ENCODE measurements at regions not wholly inside any gene's neighbourhood (a gene's known extent, or its start where the extent isn't known, plus 50 kb on each side); places are given as distances from the start of the nearest gene placed in this dataset.
A peak's percentile ranks its signal among the peaks of the same experiment; 100 is the strongest.

DNA sequence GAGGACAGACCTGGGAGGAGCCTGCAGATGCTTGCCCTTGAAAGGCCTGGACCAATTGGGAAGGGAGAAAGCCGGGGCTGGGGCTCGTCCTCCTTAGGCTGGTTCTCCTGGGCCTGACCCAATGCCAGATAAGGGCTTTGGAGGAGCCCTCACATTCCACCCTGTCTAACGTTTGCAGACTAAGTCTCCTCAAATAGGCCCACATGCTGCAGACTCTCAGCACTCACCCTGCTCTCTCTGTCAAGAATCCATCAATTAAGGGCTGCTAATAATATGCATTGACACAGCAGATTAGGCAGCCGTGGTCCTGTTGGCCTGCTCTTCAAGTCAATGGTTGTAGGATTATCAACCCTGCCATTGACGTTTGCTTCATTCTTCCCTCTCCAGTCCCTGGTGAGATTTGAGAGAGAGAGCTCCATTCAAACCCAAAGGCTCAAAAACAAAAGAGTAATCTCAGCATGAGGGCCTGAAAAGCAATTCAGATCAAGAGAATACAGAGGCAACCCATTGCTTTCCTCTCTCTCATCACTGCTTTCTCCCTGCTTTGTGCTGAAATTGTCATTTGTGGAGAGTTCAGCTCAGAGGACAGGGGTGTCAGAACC lies 167.6 kb downstream of the INSIG2 start:
- DNase-seq, result no peak

DNA sequence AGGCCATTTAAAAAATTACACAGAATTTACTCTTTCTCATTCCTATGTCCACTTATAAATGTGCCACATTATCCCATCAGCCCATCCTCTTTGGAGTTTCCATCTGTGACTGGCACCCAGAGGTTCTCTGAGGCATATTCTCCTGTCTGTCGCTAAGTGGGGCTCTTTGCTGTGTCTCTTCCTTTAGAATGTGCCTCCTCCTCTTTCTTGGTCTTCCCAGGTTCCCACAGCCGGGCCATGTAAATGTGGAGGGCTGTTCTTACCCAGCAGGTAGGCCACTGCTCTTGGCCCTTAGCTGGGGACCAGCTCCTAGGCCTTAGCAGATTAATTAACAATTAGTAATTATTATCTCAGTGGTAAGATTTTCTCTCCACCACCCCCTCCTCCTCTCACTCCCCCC lies 167.0 kb downstream of the INSIG2 start:
- DNase-seq, result no peak

DNA sequence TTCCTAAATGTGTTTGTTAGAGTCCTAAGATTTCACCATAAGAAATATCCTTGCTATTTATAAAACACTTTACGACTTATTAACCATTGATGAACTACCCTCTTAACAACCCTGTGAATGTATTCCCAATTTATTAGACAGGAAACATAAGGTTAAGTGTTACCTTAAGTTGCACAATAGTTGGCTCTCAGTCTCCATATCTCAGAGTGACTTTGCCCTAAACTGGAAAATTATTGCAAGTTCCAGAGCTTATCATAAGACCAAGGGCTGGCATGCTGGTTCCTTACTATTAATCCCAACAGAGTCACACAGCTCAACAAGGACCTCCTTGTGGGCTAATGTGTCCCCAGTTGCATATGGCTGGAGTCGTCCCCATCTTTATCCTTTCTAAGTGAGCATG lies 165.8 kb downstream of the INSIG2 start:
- no peak for DNase-seq

DNA sequence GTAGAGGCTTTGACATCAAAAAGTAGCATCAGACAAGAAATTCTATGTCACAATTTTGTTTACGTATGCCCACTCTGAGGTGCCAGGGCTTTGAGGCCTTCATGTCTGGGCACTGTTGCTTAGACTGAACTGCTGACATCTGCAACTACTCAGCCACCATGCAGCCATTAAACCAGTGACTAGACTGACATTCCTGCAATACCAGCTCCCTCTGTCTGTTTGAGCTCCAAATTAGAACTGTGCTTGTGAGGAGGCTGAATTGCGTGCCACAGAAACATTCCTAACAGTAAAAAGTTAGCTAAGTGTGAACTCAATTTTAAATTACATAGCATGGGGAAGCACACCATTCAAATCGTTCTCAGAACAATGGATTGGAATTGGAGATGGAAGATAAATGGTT lies 163.2 kb downstream of the INSIG2 start:
- no peak for DNase-seq

DNA sequence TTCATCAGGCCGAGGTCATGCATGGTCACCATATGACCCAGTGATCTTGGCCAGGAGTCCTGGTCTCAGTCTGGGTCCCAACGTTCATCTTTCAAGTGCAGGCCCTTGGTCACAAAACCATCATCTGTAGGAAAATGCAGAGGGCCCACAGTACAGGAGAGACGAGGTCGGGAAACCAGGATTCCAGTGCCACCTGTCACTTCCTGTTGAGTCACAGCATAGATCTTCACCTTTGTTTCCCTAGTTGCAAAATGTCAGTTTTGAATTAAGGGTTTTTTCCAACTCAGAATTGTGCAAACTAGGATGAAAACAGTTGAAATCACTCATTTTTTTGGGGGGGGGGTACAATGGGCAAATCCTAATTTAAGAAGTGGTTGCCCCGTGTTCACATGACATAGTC lies 162.2 kb downstream of the INSIG2 start:
- DNase-seq, result no peak

DNA sequence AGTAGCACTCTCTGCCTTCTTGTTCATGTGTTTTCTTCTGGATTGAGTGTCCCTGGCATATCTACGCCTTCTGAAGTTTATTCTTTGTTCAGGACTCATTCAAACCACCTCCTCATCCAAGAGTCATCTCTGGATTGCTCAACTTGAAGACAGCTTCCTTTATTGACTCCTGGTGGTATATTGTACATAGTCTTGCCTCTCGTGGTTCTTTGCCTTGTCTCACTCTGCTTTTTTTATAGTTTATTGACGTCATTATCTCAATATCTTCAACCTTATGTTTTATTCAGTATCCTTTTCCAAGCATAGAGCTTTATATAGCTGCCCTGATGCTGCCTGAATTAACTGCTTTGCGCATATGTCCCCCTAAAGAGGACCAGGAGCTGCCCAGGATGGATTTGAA lies 161.7 kb downstream of the INSIG2 start:
- DNase-seq, result no peak

DNA sequence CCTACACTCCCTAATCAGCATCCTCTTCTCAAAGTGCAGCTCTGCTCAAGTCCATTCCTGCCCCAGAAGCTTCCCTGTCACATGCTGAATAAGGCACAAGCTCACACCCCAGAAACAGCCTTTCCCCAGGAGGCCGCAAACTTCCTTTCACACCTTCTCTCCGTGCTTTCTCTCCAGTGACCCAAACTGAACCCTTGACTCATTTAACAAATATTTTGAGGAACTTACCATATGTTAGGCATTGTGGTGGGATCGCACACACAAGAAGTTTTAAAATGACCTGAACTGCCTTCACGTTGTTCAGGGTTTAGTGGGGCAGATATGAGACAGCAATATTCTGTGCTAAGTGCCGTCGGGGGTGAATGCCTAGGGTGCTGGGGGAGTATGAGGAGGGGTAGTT lies 161.3 kb downstream of the INSIG2 start:
- DNase-seq, result no peak

DNA sequence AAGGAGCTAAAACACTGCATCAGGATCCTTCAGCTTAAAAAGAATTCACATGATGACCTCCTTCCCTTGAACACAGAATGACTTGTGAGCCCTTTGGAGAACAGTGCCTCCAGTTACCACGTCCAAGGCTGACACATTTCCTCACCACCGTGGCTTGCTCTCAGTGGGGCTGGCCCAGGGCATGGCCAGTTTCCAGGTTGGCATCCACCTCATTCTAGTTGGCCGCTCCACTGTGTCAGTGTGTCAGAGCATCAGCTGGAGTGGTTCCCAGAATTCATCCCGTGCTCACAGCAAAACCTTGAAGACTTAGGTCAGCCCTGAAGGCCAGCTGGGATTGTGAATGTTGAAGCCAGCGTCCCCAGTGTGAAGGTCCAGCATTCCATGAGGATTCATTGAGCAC lies 158.5 kb downstream of the INSIG2 start:
- DNase-seq, result no peak

DNA sequence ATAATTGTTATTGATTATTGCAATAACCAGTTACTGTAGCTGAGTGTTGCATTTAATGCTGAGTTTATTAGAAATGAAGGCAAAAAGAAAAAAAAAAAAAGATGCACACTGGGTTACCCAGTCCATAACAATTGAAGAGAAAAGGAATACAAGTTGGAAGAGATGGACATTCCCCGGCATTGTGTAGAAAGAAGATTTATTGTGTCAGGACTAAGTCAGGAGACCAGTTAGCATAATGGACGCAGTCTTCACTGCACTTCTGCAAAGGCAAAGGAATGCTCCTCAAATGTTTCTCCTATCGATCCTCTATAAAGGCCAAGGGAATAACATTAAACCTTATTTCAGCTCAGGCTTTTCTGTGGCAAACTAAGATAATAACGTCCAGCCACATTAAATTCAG lies 157.8 kb downstream of the INSIG2 start:
- no peak for DNase-seq

DNA sequence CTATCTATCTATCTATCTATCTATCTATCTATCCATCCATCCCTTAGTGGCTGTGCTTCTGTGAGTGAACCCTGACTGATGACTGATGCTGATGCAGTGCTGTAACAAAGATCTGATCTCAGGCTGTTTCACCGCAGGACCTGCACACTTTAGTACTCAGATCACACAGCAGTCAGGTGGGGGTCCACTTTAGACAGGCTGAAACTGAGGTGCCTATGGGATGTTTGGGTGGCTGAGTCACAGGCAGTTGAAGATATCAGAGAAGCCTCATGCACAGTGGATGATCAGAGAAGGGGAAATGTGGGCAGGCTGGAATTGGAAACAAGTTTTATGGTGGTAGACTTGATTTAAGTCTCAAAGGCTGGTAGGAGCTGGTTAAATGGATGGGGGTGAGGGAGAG lies 156.4 kb downstream of the INSIG2 start:
- no peak for DNase-seq

DNA sequence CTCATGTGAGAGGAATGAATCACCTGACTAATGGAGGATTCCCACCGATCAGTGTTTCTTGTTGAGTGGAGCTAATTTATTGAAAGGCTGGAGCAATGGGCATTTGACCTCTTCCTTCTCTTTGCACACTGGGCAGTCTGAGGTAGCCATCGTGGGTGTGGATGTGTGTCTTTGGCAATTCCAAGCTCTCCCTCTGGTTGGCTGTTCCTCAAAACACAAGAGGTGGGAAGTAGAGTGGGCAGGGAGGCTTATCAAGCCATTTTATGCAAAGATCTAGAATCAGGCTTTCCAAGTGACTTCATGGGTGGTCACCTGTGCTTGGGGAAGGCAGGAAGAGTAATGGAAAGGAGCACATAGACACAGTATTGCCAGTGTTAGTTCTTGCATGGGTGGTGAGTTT lies 154.8 kb downstream of the INSIG2 start:
- DNase-seq, result no peak

DNA sequence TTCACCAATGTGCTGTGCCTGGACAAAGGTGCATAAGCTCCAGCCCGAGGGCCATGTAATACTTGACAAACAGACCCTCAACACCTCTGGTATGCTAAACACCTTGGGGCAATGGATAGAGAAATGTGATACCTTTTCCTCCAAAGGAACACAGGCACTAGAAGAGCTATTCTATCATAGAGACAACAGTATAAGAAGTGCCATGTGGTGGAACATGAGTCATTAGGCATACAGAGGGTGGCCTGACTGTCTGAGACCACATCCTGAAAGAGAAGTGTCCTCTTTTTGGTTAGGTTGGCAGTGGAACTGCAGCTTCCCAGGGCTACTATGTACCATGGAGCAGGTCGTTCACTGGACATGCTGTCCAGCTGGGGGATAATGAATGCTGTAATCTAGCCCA lies 153.9 kb downstream of the INSIG2 start:
- no peak for DNase-seq

DNA sequence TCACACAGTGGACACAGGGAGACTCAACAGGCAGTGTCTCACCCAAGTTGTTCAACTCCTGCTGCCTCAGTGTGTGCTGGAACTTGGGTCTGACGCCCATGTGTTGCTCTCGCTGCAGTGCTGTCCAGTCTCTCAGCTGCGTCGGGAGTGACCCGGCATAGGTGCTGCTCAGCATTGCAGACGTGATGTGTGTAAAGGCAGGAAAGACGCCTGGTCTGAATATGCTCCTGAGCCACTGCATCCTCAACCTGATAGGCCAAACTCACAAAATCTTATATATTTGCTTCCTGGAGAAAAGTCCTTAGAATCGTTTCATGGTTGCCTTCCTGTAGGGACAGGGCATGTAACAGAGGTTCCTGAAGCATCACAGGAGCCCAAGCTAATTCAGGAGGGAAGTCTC lies 152.9 kb downstream of the INSIG2 start:
- no peak for DNase-seq

DNA sequence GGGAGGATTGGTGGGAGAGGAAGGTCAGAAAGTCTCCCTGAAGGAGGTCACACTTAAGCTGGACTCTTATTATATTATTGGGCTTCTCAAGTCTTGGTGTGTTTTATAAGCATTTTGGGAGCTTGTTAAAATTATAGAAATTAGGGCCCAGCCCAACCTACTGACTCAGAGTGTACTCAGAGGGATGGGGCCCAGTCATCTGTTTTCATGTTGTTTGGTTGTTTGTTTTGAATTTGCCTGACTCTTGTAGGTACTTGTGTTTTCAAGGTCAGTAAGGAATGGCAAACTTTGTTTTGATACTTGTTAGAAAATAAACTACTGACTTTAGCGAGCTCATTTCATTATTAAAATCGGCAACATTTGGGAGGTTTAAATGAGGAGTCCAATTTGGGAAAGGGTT lies 152.0 kb downstream of the INSIG2 start:
- no peak for DNase-seq

DNA sequence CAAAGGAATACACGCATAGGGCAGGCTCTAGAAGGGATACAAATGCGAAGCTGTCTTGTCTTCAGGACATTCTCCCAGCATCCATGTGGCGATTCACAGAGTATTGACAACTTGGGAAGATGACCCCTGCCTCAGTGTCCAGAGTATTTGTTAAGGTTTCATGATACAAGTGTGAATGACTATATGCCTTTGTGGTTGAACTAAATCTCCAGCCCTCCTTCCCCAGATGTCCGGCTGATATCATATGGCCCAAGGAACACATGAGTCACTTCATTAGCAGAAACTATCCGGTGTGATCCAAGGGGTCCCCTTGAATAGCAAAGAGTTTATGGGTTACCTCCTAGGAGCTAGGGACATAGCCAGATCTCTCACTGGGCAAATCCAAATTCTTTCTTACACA lies 151.0 kb downstream of the INSIG2 start:
- no peak for DNase-seq

DNA sequence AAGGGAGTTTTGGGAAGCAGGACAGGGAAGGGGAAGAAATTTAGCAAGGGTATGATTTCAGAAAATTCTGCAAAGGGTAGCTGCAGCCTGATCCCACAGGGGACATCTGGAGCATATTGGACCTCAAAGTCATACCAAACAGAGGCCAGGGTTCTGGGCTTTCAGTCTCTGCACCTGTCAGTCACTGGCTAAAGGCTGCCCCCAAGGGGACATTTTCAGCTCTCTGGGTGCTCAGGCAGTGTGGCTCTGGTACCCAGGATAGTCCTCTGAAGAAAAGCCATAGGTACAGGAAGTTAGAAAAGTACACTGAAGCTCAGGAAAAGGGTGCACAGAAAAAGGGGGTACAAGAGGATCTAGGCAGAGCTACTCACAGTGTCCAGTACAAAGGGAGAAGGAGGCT lies 149.2 kb downstream of the INSIG2 start:
- no peak for DNase-seq

DNA sequence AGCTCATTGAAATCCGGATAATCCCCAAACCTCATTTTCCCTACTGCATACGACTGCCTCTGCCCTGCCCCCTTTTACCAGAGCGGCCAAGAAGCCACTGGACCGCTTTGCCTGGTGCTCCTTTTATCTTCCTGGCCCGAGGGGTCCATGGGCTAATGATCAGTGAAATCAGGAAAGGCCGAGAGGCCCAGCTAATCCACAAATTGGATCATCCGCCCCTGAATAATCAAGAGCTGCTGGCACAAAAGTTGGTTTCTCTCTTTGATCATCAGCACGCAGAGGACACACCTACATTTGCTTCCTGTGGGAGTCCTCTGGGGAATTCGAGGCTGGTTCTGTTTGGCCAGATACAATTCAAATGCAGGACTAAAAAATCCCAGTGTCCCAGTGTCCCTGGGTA lies 144.5 kb downstream of the INSIG2 start:
- DNase-seq, result no peak

DNA sequence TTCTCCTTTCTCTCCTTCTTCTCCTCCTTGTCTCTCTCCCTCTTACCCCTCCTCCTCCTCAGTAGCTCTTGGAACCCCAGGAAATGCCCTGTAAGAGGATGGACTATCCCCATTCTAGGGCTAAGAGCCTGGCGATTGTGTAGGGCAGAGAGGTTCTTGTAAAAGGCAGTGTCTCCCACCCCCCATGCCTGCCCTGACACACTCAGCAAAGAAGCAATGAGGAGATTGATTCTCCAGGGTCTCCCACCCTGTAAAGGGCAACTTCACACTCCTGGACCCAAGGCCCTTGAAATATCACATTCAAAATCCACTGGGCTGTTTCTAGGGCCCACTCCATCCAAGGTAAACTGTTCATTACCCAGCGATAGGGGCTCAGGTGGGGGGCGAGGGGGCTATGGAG lies 144.1 kb downstream of the INSIG2 start:
- no peak for DNase-seq

DNA sequence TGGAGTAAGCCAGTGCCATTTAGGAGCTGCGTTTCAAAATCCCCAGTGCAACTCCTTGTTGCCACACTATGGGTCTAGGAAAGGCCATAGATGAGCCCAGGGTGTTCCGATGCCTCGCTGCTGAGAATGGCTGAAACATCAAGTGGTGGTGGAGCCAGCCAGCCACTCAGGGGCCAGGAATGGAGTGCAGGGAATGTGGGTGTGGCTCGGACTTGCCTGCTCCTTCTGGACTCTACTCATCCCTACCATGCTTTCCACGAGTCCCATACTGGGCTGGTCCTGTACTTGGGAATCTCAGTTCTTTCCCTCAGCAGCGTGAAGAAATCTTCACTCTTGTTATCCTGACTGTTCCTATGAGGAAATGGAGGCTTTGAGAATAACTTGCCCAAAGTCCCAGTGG lies 143.5 kb downstream of the INSIG2 start:
- no peak for DNase-seq

DNA sequence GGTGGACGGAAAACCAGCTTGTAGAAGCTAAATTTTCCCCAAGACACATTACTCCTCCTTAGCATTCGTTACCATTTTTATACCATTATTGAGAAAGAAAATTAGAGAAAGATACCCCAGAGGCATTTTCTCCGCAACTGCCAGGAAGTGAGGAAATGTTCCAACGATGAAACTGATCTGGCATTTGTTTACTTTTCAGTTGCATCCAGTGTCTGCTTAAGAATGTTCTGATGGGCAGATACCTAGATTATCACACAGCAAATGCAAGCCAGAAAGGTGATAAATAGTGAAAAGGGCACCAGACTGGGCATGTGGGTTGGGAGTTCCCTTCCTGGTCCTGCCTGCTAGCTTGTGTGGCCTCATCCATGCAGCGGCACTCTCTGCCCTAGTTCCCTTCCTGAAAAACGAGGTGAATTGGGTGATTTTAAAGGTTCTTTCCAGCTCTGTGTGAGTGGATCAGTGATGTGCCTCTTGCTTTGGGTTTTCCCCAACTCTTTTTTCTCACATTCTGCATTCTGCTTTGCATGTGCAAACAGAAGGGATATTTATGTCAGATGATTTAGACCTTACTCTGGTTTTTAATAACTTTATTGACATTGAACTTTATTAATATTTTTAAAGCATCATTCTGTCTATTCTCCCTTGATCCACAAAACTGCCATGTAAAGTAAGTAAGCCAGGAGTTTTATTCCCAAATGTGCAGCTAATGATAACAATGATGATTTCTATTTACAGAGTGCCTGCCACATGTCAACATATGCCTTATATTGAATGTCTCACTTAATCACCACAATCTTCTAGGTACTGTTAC lies 139.6 kb downstream of the INSIG2 start:
- no peak for DNase-seq

DNA sequence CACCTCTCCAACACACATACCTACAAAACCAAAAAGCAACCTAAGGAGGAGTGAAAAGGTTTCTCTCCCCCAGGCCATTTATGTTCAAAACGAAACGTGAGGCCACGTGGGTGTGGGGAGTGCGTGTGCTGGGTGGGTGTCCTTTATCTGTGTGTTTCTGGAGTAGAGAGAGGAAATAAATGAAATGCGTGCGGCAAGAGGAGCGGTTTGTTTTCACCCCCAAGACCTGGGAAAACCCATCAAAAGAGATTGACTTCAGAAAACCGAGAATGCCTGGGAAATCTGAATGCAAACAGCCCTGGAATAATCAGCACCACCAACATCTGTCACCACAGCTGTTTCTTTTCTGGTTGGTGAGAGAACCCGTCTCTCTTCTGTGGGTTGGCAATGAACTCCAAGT lies 137.4 kb downstream of the INSIG2 start:
- no peak for DNase-seq

DNA sequence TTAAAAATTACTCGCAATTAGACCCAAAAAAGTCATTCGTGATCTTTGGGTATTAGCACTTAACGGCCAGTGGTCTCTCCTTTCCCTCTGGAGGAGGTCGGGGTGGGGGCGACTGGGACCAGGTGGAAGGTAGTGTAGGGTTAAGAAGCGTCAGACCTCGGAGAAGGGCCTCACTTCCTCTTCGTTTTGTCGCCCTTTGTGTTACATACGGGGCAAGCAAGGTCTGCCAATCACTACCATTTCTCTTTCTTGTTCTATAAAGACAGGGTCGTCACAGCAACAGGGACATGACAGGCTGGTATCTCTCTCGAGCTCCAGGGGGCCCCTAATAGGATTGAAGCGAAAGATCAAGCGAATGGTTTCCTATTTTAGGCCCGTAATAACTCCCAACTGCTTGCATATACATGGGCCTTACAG lies 136.6 kb downstream of the INSIG2 start:
- DNase-seq, result no peak

DNA sequence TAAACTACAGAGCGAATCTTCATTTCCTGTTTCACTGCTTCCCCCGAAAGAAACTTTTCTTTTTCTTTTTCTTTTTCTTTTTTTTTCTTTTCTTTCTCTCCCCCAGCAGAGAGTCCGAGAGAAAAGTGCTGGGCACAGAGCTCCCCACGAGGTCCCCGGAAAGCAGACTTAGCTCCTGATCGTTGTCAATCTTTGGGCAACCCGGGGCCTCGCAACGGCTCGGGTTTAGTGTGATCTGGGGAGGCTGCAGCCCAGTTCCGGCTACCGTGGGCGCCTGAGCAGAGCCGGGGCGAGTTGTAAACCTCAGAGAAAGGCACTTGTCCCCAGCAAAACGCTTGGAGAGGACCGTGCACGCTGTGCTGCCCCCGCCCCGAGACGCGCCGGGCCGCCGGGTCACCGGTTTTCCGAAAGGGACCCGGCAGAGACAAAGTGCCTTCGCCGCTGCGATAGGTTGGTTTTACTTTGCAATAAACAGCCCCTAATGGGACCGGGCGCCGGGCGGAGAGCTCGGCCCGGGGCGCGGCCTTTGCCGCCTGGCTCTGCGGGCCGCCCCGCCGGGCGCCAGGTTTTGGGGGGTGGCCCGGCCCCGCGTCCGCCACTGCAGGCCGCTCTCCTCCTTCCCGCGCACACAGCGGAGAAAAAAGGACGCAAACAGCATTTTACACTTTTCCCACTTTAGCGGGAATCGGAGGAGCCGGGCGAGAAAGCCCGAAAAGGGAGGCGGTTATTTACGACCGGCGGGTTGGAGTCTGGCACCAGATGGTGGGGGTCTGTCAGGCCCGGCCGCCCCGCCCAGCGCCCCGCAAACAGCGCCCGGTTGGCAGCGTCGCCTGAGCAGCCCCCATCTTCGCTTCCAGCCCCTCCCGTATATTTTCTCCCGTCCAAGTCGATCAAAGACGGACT lies 136.0 kb downstream of the INSIG2 start:
- DNase-seq, result peak; percentile 75

DNA sequence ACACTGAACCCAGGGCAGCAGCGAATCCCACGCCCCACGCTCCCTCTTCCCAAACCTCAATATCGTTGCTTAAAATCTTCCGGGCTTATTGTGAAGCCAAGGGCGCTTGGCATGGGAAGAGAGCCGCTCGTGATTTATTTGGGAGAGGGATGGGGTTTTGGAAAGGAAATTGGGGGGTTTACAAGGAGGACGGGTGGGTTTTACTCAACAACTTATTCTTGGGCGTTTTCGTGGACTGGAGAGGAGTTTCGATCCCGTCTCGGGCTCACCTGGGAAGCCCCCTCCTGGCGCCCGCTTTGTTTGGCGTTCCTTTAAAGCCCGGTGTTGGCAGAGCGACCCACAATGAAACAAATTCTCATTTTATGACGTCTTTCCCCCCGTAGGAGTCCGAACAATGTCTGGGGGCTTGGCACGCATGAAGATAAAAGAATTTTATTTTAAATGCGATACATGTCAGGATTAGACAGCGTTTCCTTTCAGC lies 135.3 kb downstream of the INSIG2 start:
- DNase-seq, result no peak

Data from activated CD8-positive, alpha-beta memory T cell treated with anti-CD3 and anti-CD28 coated beads for 24 hours (primary cell).